B cell (primary cell): ENCODE measurements at regions not wholly inside any gene's neighbourhood (a gene's known extent, or its start where the extent isn't known, plus 50 kb on each side); places are given as distances from the start of the nearest gene placed in this dataset.

Experiments used
- ATAC-seq: fragments of 200-7000 bp; cut with Tn5 transposase; one replicate; pipeline ENCODE4 v1.10.0; 2021; ENCODE audit warnings: low read depth, mild to moderate bottlenecking, moderate number of reproducible peaks, moderate library complexity
- CTCF ChIA-PET: fragments of 350-600 bp; sonication (Branson Sonifier 250); formaldehyde crosslinking; loops from one replicate; lab custom pipeline; 2021; ENCODE audit warnings: antibody characterized with exemption, inconsistent platforms; lab: Charles Lee
- POLR2A ChIA-PET: fragments of 350-600 bp; sonication (Branson Sonifier 250); formaldehyde crosslinking; loops from one replicate; lab custom pipeline; 2021; ENCODE audit warnings: antibody characterized with exemption; lab: Charles Lee
- DNase-seq: peaks from one replicate; pipeline ENCODE4 v3.0.0; 2013
- H2AFZ ChIP-seq: 2 replicates; pipeline ENCODE4 v1.6.1; 2012; ENCODE audit warnings: mild to moderate bottlenecking, low read depth, low read length; ENCODE audit not compliant: insufficient read depth, poor library complexity, severe bottlenecking
- H3K27ac ChIP-seq, 2 donors: 1 replicate in 1 of 2; 2 replicates in 1 of 2; pipeline ENCODE4 v1.5.1; 2012 to 2013; ENCODE audit warnings: low read length in 2 of 2, mild to moderate bottlenecking in 2 of 2, moderate library complexity in 1 of 2
- H3K27me3 ChIP-seq, 4 experiments: fragments of 200-600 bp in 1 of 4; sonication (generic) in 1 of 4; replicated peaks in 1 of 4; 1 replicate in 2 of 4; 2 replicates in 2 of 4; pipeline versions ENCODE4 v1.6.1 to v1.7.0; 2013 to 2016; ENCODE audit warnings: low read length in 3 of 4, mild to moderate bottlenecking in 2 of 4, mixed read lengths in 1 of 4, moderate library complexity in 1 of 4; ENCODE audit not compliant: insufficient read depth in 4 of 4, control insufficient read depth in 3 of 4; ENCODE audit errors: control extremely low read depth in 1 of 4
- H3K36me3 ChIP-seq, 2 experiments: replicated peaks in 1 of 2; 1 replicate in 1 of 2; 2 replicates in 1 of 2; pipeline versions ENCODE4 v1.6.1 to v1.7.1; 2013; ENCODE audit warnings: low read length in 1 of 2; ENCODE audit not compliant: insufficient read depth in 2 of 2, control insufficient read depth in 1 of 2; ENCODE audit errors: control extremely low read depth in 1 of 2, extremely low read depth in 1 of 2
- H3K4me1 ChIP-seq, 2 donors: fragments of 200-600 bp in 1 of 2; sonication (generic) in 1 of 2; 1 replicate in 1 of 2; 2 replicates in 1 of 2; pipeline versions ENCODE4 v1.5.1 to v1.6.1; 2013 to 2017; ENCODE audit warnings: low read length in 2 of 2; ENCODE audit not compliant: control insufficient read depth in 2 of 2, insufficient read depth in 2 of 2
- H3K4me2 ChIP-seq: replicated peaks from 2 replicates; pipeline ENCODE3; 2012; ENCODE audit warnings: mild to moderate bottlenecking, low read depth, low read length; ENCODE audit not compliant: poor library complexity, severe bottlenecking
- H3K4me3 ChIP-seq, 5 experiments: fragments of 200-600 bp in 1 of 5; sonication (generic) in 1 of 5; 1 replicate in 3 of 5; 2 replicates in 2 of 5; pipeline versions ENCODE4 v1.5.1 to v1.7.0; 2011 to 2016; ENCODE audit warnings: low read length in 4 of 5, mild to moderate bottlenecking in 4 of 5, low read depth in 2 of 5, control low read depth in 1 of 5, moderate library complexity in 1 of 5; ENCODE audit not compliant: insufficient read depth in 1 of 5; ENCODE audit errors: control extremely low read depth in 1 of 5, extremely low read depth in 1 of 5
- H3K79me2 ChIP-seq: fragments of 200-600 bp; sonication (generic); one replicate; pipeline ENCODE4 v1.6.0; 2016; ENCODE audit warnings: low read length; ENCODE audit not compliant: control insufficient read depth, insufficient read depth
- H3K9ac ChIP-seq: fragments of 200-600 bp; sonication (generic); 2 replicates; pipeline ENCODE4 v1.6.1; 2017; ENCODE audit warnings: mild to moderate bottlenecking, low read length, moderate library complexity
- H3K9me3 ChIP-seq, 3 donors: one replicate each; pipeline versions ENCODE4 v1.6.1 to v1.7.1; 2013; ENCODE audit warnings: low read length in 2 of 3; ENCODE audit not compliant: control insufficient read depth in 2 of 3, insufficient read depth in 1 of 3; ENCODE audit errors: control extremely low read depth in 1 of 3
- H4K20me1 ChIP-seq: 2 replicates; pipeline ENCODE4 v1.6.0; 2012; ENCODE audit warnings: mild to moderate bottlenecking, low read length; ENCODE audit not compliant: insufficient read depth, control insufficient read depth, poor library complexity, severe bottlenecking
- H3K27ac Mint-ChIP-seq: one replicate; pipeline ENCODE4 v1.8.0; 2021; ENCODE audit warnings: mixed read lengths
- H3K27me3 Mint-ChIP-seq: one replicate; pipeline ENCODE4 v1.8.0; 2021; ENCODE audit warnings: mixed read lengths
- H3K4me1 Mint-ChIP-seq: one replicate; pipeline ENCODE4 v1.8.0; 2021; ENCODE audit warnings: mixed read lengths
- H3K4me3 Mint-ChIP-seq: one replicate; pipeline ENCODE4 v1.8.0; 2021; ENCODE audit warnings: mixed read lengths
- H3K9me3 Mint-ChIP-seq: one replicate; pipeline ENCODE4 v1.8.0; 2022; ENCODE audit warnings: mixed read lengths; ENCODE audit not compliant: insufficient read depth
- EZH2 ChIP-seq: IDR thresholded peaks from 2 replicates; pipeline ENCODE4 v1.6.1; 2012; ENCODE audit warnings: borderline replicate concordance, low read depth, mild to moderate bottlenecking, moderate library complexity, low read length; ENCODE audit not compliant: insufficient read depth, poor library complexity, severe bottlenecking
- WGBS: methylation state at CpG from one replicate; pipeline ENCODE4 v1.1.5; 2013; ENCODE audit warnings: missing lambda C conversion rate; ENCODE audit not compliant: insufficient coverage; 5-methylcytosine and 5-hydroxymethylcytosine counted together
- intact Hi-C: fragments of 100-400 bp; cut with micrococcal nuclease; formaldehyde crosslinking; loops from one replicate; pipeline ENCODE4 v1.10.0; 2022
- TF ChIP-seq, protein P1 (sequence below): fragments of 200-600 bp; IDR thresholded peaks from one replicate; pipeline ENCODE4 v1.8.0; 2022; ENCODE audit warnings: antibody characterized with exemption, mild to moderate bottlenecking

DNA sequence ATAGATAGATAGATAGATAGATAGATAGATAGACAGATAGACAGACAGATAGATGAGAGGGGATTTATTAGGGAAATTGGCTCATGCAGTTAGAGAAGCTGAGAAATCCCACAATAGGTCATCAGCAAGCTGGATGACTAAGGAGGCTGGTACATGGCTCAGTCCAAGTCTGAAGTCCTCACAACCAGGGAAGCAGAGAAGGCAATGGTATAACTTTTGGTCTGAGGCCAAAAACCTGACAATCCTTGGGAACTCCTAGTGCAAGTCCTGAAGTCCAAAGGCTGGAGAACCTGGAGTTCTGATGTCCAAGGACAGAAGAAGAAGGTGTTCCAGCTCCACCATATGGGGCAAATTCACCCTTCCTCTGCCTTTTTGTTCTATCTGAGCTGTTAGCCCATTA lies 517.6 kb upstream of the ATP2B1 start:
- Histone ChIP-seq H3K27me3 (no peaks in the 10 kb centered on the region), H2AFZ (no peak overlapping the region), H3K79me2 (no peaks in the 10 kb centered on the region), H3K27ac (no peak overlapping the region), H3K9ac (no peak overlapping the region), H3K4me1 (no peaks in the 10 kb centered on the region), H3K9me3 (no peaks in the 10 kb centered on the region), H3K4me2 (no peak overlapping the region), H3K36me3 (no peaks in the 10 kb centered on the region), H4K20me1 (no peaks in the 10 kb centered on the region), H3K4me3 (no peak overlapping the region)
- Mint-ChIP-seq H3K4me3 (no peak overlapping the region), H3K9me3 (no peaks in the 10 kb centered on the region), H3K27me3 (no peaks in the 10 kb centered on the region), H3K27ac (no peak overlapping the region), H3K4me1 (no peaks in the 10 kb centered on the region)
- ChIA-PET CTCF (no interaction called here), POLR2A (no interaction called here)
- DNase-seq (no peak), ATAC-seq (no peak)
- intact Hi-C loops, result no loop called here
- no peak for TF ChIP-seq EZH2
- TF ChIP-seq, protein P1, sequence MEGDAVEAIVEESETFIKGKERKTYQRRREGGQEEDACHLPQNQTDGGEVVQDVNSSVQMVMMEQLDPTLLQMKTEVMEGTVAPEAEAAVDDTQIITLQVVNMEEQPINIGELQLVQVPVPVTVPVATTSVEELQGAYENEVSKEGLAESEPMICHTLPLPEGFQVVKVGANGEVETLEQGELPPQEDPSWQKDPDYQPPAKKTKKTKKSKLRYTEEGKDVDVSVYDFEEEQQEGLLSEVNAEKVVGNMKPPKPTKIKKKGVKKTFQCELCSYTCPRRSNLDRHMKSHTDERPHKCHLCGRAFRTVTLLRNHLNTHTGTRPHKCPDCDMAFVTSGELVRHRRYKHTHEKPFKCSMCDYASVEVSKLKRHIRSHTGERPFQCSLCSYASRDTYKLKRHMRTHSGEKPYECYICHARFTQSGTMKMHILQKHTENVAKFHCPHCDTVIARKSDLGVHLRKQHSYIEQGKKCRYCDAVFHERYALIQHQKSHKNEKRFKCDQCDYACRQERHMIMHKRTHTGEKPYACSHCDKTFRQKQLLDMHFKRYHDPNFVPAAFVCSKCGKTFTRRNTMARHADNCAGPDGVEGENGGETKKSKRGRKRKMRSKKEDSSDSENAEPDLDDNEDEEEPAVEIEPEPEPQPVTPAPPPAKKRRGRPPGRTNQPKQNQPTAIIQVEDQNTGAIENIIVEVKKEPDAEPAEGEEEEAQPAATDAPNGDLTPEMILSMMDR, result no peak

DNA sequence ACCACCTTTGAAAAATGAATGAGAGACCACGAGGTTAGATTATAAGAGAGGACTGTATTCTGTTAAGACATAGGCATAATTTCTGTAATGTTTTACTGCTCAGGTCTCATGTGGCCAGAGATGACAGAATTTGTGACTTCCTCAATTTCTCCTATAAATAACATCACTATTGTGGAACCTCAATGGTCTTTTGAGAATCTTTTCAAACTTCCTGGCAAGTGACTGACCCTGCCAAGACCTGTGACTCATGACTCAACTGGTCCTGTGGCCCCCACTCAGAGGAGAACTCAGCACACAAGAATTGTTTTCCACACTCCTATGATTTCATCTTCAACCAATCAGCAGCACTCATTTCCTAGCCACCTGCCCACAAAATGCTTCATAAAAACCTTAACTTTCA lies 508.2 kb upstream of the ATP2B1 start:
- POLR2A ChIA-PET, result no interaction called here
- Histone ChIP-seq H2AFZ (no peak overlapping the region), H4K20me1 (no peaks in the 10 kb centered on the region), H3K9ac (no peak overlapping the region), H3K4me1 (peaks cover 6 to 7% of the 10 kb centered on the region in 2 donors), H3K27me3 (no peaks in the 10 kb centered on the region), H3K4me2 (no peak overlapping the region), H3K27ac (no peak overlapping the region), H3K79me2 (no peaks in the 10 kb centered on the region), H3K4me3 (no peak overlapping the region), H3K36me3 (no peaks in the 10 kb centered on the region), H3K9me3 (no peaks in the 10 kb centered on the region)
- Mint-ChIP-seq H3K27me3 (peaks cover 6% of the 10 kb centered on the region), H3K4me1 (peaks cover 7% of the 10 kb centered on the region), H3K4me3 (no peak overlapping the region), H3K9me3 (no peaks in the 10 kb centered on the region), H3K27ac (no peak overlapping the region)
- no CpG with 5 or more reads among the region's 1 CpG for WGBS
- intact Hi-C loops, result no loop called here
- TF ChIP-seq, protein P1, result no peak
- TF ChIP-seq EZH2, result no peak
- DNase-seq (no peak), ATAC-seq (no peak)
- CTCF ChIA-PET, result no interaction called here
